NB4 (cell line): ENCODE measurements at regions not wholly inside any gene's neighbourhood (a gene's known extent, or its start where the extent isn't known, plus 50 kb on each side); places are given as distances from the start of the nearest gene placed in this dataset.

Experiments
- POLR2A ChIP-seq: IDR thresholded peaks from 2 replicates; pipeline ENCODE4 v1.6.1; 2011; ENCODE audit warnings: mild to moderate bottlenecking; ENCODE audit not compliant: insufficient read length; ENCODE audit errors: extremely low read depth
- TF ChIP-seq, protein P1 (sequence below): IDR thresholded peaks from one replicate; pipeline ENCODE4 v1.5.1; 2012; ENCODE audit warnings: low read depth, low read length

DNA sequence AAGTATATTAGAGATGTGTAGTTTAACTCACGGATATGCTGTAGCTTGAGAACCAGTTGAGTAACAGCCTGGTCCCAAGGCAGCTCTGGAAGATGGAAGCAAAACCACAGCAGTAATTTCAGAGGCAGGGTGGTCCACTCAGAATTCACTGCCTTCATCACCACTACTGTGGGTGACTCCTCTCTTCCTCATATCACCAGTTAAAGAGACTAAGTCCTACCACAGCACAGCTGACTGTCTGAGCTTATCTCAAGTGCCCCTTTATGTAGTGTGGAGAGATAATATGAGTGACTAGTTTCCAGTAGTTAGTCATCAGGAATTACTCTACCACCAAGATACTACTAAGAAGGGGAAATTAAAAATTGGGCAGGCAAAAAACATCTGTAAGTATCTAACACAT is 1571.2 kb upstream of the C9orf72 start:
- TF ChIP-seq, protein P1, sequence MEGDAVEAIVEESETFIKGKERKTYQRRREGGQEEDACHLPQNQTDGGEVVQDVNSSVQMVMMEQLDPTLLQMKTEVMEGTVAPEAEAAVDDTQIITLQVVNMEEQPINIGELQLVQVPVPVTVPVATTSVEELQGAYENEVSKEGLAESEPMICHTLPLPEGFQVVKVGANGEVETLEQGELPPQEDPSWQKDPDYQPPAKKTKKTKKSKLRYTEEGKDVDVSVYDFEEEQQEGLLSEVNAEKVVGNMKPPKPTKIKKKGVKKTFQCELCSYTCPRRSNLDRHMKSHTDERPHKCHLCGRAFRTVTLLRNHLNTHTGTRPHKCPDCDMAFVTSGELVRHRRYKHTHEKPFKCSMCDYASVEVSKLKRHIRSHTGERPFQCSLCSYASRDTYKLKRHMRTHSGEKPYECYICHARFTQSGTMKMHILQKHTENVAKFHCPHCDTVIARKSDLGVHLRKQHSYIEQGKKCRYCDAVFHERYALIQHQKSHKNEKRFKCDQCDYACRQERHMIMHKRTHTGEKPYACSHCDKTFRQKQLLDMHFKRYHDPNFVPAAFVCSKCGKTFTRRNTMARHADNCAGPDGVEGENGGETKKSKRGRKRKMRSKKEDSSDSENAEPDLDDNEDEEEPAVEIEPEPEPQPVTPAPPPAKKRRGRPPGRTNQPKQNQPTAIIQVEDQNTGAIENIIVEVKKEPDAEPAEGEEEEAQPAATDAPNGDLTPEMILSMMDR, result no peak
- TF ChIP-seq POLR2A, result no peak
